Stimulated activated memory B cell treated with anti-CD40 and anti-IgM and Interleukin-4, amounts not matched to agents 10 μg/mL and 1 μg/mL and 100 μg/mL, for 72 hours (primary cell): ENCODE measurements at regions not wholly inside any gene's neighbourhood (a gene's known extent, or its start where the extent isn't known, plus 50 kb on each side); places are given as distances from the start of the nearest gene placed in this dataset.
A peak's percentile ranks its signal among the peaks of the same experiment; 100 is the strongest.
"Not testable (repeated sequence)": the region's sequence is repeated elsewhere in the genome, so short reads cannot be mapped to it uniquely, and the experiment has no call there.

Experiments
- ATAC-seq: fragments of 150-1000 bp; cut with Tn5 transposase; 2 replicates; pipeline ENCODE4 v1.10.0; 2021
- H3K27ac Mint-ChIP-seq: one replicate; pipeline ENCODE4 v1.8.0; 2022; ENCODE audit warnings: mild to moderate bottlenecking, mixed read lengths
- H3K27me3 Mint-ChIP-seq: one replicate; pipeline ENCODE4 v1.8.0; 2022; ENCODE audit warnings: mixed read lengths
- H3K36me3 Mint-ChIP-seq: one replicate; pipeline ENCODE4 v1.8.0; 2022; ENCODE audit warnings: mixed read lengths
- H3K4me1 Mint-ChIP-seq: one replicate; pipeline ENCODE4 v1.8.0; 2022; ENCODE audit warnings: mixed read lengths
- H3K4me3 Mint-ChIP-seq: one replicate; pipeline ENCODE4 v1.8.0; 2022; ENCODE audit warnings: mild to moderate bottlenecking, moderate library complexity, mixed read lengths
- H3K9me3 Mint-ChIP-seq: one replicate; pipeline ENCODE4 v1.8.0; 2022; ENCODE audit warnings: mixed read lengths

DNA sequence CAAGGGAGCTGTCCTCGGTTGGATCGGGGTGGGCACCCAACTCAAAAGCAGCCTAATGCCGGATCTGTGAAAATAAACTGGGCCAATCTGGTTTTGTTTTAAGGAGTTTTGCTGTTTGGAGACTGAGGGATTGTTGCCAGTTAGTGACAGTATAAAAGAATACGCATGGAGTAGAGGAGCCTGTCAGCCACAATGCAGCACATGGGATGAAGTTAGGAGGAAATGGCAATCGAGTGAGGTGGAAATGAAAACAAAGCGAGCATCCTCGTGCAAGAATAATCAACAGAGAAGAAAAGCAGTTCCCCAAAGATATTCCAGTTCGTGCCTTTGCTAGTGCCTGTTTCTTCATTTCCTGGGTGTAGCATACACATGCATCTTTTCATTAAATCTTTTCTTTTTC, 108.4 kb upstream of the RORA start:
- ATAC-seq = no peak
- H3K4me1 Mint-ChIP-seq = no peaks in the 10 kb centered on the region
- no peak overlapping the region for H3K4me3 Mint-ChIP-seq
- H3K27me3 Mint-ChIP-seq = peaks cover 10% of the 10 kb centered on the region
- no peak overlapping the region for H3K27ac Mint-ChIP-seq
- no peaks in the 10 kb centered on the region for H3K36me3 Mint-ChIP-seq
- H3K9me3 Mint-ChIP-seq = peaks cover 7% of the 10 kb centered on the region

DNA sequence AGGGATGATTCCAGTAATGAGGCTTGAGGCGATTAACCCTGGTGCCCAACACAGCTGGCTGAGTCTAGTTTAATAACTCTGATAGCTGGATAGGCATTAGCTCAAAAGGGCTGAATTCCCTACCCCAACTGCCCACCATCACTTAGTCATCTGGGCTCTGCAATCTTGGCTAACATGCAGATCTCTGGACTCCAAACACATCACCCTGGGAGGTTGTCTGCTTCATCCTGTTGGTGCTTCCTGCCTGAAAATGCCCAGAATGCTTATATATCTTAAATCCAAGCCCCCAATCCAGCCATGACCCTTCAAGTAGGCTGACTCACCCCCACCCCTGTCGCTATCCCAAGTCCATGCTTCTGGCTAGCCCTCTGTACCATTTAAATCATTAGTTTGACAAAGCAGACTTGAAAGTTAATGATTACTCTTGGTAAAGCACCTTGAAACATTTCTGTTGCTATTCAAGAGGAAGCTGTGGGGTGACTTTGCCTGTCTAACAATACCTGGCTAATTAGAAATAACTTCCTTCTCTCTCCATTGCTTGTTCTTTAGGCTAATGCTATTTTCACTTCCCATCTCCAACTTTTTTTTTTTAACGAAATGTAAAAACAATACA, 107.0 kb upstream of the RORA start:
- H3K4me1 Mint-ChIP-seq = no peaks in the 10 kb centered on the region
- ATAC-seq = no peak
- H3K27me3 Mint-ChIP-seq = peaks cover 24% of the 10 kb centered on the region
- peaks cover 3% of the 10 kb centered on the region for H3K9me3 Mint-ChIP-seq
- no peaks in the 10 kb centered on the region for H3K36me3 Mint-ChIP-seq
- H3K4me3 Mint-ChIP-seq = no peak overlapping the region
- H3K27ac Mint-ChIP-seq = no peak overlapping the region

DNA sequence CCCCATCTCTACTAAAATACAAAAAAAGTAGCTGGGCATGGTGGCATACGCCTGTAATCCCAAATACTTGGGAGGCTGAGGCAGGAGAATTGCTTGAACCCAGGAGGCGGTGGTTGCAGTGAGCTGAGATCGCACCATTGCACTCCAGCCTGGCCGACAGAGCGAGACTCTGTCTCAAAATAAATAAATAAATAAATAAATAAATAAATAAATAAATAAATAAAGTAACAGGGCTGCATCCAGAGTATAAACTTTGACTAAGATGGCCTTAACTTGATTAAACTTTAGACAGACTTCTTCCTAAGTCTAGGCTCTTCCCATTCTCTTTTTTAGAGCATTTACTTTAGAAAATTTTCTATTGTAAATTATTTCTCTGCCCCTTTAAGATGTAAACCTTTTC, 105.6 kb upstream of the RORA start:
- not testable (repeated sequence) for H3K9me3 Mint-ChIP-seq, H3K4me3 Mint-ChIP-seq, H3K27ac Mint-ChIP-seq, ATAC-seq, H3K4me1 Mint-ChIP-seq, H3K36me3 Mint-ChIP-seq
- H3K27me3 Mint-ChIP-seq = peaks cover 26% of the 10 kb centered on the region

DNA sequence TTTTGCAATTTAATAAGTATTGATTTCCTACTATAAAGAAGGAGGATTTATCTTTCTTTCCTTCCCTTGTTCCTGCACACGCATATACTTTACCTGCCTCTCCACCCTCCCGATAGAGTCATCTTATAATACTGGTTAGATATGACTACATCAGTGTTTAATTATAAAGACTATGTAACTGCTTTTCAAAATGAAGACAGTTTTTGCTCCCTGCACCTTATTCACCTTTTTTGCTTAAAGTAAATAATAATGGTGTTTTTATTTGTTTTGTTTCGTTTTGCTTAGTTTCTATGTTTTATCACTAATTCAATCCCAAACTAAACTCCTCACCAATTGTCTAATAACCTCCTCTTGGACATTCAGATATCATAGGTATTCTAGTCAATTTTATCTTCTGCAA, 101.9 kb upstream of the RORA start:
- ATAC-seq = no peak
- Mint-ChIP-seq H3K36me3 (no peaks in the 10 kb centered on the region), H3K27me3 (peaks cover 17% of the 10 kb centered on the region), H3K4me3 (no peak overlapping the region), H3K4me1 (no peaks in the 10 kb centered on the region), H3K27ac (no peak overlapping the region), H3K9me3 (peaks cover 3% of the 10 kb centered on the region)

DNA sequence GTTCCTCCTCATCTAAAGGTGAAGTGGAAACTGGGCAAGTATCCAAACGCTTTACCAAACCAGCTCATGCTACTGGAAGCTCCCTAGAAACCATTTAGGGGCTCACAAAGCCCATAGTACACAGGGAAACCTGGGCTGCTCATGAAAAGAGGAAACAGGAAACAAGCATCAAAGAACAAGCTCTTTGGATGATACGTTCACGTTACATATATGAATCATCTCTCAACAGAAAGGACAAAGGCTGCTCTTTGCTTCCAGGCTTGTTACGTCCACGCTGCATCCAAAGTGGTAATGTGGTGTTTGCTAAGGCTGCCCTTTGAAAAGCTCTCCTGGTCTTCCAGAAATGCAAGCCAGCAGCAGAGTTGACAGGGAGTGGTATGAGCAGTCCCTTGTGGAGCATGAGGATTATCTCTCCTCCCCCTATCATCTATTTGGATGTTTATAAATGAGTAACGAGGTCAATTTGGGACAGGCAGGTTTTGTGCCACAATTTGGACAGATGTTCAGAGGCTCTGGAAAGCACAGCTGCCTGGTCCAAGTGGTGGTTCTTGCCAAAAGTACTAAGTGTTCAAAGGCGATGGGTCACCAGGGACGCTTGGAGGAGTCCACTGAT, 98.0 kb upstream of the RORA start:
- peaks cover 12% of the 10 kb centered on the region for H3K27me3 Mint-ChIP-seq
- H3K4me3 Mint-ChIP-seq = no peak overlapping the region
- peak; percentile 38 for ATAC-seq

DNA sequence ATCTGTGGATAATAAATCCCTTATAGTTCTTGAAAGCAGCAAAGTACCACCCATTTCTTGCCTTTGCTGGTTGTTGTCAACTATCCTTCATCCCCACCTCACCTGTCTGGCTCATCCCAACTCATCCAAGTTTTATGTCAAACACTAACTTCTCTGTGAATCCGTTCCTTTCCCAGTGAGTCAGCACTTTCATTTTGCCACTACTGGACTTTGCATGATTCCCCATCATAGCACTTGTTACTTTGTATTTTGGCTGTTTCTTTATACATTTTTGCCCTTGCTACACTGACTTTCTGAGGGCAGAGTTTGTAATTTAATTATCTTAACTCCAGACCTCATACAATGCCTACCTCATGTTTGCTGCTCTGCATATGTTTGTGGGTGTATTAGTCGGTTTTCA, 90.8 kb upstream of the RORA start:
- no peak for ATAC-seq
- Mint-ChIP-seq H3K27me3 (no peaks in the 10 kb centered on the region), H3K4me3 (no peak overlapping the region), H3K27ac (no peak overlapping the region), H3K9me3 (peaks cover 6% of the 10 kb centered on the region), H3K36me3 (no peaks in the 10 kb centered on the region), H3K4me1 (no peaks in the 10 kb centered on the region)

More for the DNA sequence above, 98.0 kb upstream of the RORA start:
- Mint-ChIP-seq H3K27ac (no peak overlapping the region), H3K9me3 (no peaks in the 10 kb centered on the region), H3K36me3 (no peaks in the 10 kb centered on the region), H3K4me1 (no peaks in the 10 kb centered on the region)

DNA sequence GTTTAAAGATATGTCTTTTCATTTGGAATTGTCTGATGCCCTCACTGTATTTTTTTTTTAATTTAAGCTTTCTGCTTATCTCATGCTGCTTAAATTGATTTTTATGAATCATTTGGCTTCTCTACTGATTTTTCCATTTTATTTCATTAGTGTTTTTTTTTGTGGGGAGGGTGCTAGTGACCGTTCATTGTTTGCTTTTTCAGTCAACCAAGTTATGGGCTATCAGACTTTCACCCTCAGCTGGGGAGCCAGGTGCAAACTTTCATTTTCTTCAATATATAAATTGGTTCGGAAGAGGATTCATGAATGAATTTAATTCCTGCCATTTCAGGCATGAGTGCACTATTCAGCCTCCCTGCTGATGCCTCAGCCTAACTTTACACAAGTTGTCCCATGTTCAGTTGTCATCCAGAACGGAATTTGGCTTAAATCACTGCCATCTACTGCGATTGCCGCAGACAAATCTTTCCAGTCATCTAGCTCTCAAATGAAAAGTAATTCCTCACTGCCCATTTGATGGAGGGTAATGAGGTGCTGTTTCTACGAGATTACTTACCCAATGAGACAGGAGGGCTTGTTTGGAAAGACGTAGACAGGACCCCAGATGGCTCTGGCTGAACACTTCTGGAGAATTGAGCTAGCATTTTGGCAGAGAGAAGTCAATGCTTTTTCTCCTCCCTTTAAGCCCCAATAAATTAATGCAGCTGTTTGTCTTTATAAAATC, 89.9 kb upstream of the RORA start:
- no peak overlapping the region for H3K4me3 Mint-ChIP-seq
- ATAC-seq = no peak
- no peaks in the 10 kb centered on the region for H3K4me1 Mint-ChIP-seq
- H3K27me3 Mint-ChIP-seq = no peaks in the 10 kb centered on the region
- no peak overlapping the region for H3K27ac Mint-ChIP-seq
- peaks cover 6% of the 10 kb centered on the region for H3K9me3 Mint-ChIP-seq
- H3K36me3 Mint-ChIP-seq = no peaks in the 10 kb centered on the region

DNA sequence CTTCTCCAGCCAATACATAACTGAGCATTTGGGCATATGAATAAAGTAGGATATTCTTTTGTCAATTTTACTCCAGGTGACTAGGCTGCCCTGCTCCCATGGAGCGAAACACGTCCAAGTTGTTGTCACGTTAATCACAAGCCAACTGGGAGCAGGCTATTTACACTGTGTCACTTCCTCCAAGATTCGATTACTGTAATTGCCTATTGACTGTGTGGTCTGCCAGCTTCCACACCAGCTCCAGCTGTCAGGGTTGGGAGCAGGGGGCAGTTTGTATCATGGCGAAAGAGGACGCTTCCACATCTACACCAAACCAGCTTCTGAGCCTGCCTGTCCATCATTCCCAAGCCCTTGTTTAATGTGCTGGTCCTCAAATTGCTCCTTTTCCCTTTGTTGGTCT, 89.2 kb upstream of the RORA start:
- no peak overlapping the region for H3K27ac Mint-ChIP-seq
- no peak for ATAC-seq
- H3K4me1 Mint-ChIP-seq = no peaks in the 10 kb centered on the region
- no peaks in the 10 kb centered on the region for H3K36me3 Mint-ChIP-seq
- peaks cover 6% of the 10 kb centered on the region for H3K9me3 Mint-ChIP-seq
- H3K4me3 Mint-ChIP-seq = no peak overlapping the region
- H3K27me3 Mint-ChIP-seq = no peaks in the 10 kb centered on the region

DNA sequence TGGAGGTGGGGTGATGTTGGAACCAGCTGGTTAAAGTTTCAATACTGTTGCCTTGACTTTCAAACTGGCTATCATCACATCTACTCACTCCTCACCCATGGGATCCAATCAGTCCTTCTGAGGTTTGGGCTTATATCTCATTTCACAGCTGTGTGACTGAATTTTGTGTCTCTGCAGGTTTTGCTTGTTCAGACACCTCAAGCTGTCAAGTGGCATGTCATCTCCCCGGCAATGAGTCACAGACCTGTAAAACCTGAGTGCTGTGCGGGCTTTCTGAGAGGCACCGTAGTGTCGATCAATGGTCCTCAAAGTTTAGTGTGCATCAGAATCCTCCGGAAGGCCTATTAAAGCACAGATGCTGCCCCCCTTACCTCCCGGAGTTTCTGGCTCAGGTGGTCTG, 86.4 kb upstream of the RORA start:
- Mint-ChIP-seq H3K36me3 (no peaks in the 10 kb centered on the region), H3K4me1 (no peaks in the 10 kb centered on the region), H3K27me3 (no peaks in the 10 kb centered on the region), H3K9me3 (peaks cover 6% of the 10 kb centered on the region), H3K4me3 (no peak overlapping the region), H3K27ac (no peak overlapping the region)
- ATAC-seq = no peak

DNA sequence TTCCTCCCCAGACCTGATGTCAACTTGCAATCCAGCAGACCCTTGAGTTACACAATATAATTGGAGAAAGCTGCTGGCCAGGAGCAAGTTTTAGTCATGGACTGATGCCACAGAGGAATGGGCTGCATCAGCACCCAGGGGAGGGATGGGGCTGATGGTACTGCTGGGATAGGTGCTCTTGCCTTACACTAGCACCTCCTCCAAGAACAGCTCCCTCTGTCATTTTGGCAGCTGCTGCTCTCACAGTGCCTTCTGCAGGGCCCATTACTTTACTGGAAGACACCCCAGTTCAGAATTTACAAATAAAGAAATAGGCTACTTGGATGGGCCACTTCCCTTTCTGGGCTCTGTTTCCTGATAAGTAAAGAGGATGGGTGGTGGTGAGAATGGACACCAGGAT, 85.3 kb upstream of the RORA start:
- no peak overlapping the region for H3K4me3 Mint-ChIP-seq
- H3K4me1 Mint-ChIP-seq = no peaks in the 10 kb centered on the region
- H3K27ac Mint-ChIP-seq = no peak overlapping the region
- no peaks in the 10 kb centered on the region for H3K36me3 Mint-ChIP-seq
- H3K27me3 Mint-ChIP-seq = no peaks in the 10 kb centered on the region
- H3K9me3 Mint-ChIP-seq = no peaks in the 10 kb centered on the region
- ATAC-seq = no peak

DNA sequence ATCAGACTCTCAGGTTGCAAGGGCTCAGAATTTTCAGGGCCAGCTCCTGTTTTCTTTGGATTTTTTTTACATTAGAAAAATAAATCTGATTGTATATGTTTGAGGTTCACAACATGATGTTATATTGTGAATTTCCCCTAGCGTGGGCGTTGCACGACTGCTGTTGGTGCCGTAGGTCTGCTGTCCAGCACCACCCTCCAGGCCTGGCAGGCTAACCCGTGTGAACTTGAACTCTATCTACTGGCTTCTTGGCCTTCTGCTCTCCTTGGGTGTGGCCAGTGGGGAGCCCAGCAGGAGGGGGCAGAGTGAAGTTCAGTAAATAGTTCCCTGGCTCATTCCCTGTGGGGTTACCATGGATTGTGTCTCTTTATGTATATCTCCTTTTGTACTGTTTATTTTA, 80.5 kb upstream of the RORA start:
- Mint-ChIP-seq H3K9me3 (no peaks in the 10 kb centered on the region), H3K4me1 (no peaks in the 10 kb centered on the region), H3K4me3 (no peak overlapping the region), H3K36me3 (no peaks in the 10 kb centered on the region), H3K27me3 (no peaks in the 10 kb centered on the region), H3K27ac (no peak overlapping the region)
- ATAC-seq = no peak

DNA sequence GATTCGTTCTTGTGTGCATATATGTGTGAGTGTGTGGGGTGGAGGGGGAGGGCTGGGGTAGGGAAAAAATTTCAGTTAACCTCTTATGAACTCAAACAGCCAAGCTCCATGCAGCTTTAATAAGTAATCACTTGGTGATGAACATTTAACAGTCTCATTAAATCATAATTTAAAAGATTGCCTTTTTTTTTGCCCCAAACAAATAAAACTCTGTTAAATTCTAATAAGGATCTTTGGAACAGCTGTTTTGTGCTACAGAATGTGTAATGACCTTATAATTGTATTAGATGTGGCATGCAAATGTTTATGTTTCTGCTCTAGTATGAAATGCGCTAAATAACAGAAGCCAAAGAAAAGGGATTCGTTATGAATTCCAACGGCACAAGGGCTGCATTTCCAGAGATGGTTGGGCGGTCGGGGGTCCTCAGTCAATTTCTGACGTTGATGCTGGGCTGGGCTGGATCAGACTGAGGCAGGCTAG, 80.0 kb upstream of the RORA start:
- Mint-ChIP-seq H3K36me3 (no peaks in the 10 kb centered on the region), H3K9me3 (no peaks in the 10 kb centered on the region), H3K27ac (no peak overlapping the region), H3K4me1 (no peaks in the 10 kb centered on the region), H3K27me3 (no peaks in the 10 kb centered on the region), H3K4me3 (no peak overlapping the region)
- ATAC-seq = no peak

DNA sequence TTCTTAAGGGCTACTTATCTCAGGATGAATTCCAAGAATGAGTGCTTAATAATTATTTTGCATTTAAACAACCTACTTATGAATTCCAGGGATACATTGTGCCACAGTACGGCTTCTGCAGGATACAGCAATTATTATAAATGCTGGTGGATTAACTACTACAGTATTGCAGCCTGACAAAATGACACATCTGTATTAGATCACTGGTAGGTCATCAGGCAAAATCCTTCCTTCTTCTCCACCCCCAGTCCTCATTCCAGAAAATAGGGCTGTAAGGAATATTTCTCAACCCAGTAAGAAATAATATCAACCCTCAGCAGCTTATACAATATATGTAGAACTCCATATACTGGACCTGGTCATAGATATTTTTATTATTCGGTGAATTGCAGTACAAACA, 79.3 kb upstream of the RORA start:
- Mint-ChIP-seq H3K4me1 (no peaks in the 10 kb centered on the region), H3K27ac (no peak overlapping the region), H3K36me3 (no peaks in the 10 kb centered on the region), H3K4me3 (no peak overlapping the region), H3K9me3 (no peaks in the 10 kb centered on the region), H3K27me3 (no peaks in the 10 kb centered on the region)
- no peak for ATAC-seq

DNA sequence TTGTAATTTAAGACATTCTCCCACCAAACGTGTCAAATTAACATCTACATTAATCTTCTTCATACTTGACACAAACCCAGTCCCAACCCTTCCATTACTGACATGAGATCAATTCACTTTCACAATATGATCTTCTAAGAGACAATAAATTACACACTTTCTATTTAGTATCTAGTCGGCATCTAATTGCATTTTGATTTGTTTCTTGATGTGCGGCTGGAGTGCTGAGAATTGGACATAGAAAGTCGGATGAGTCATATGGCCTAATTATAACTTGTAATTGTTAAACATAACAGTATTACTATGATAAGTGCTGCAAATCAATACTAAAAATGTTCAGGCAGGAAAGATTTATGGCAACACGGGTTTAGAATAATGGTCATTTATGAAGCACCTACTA, 78.4 kb upstream of the RORA start:
- Mint-ChIP-seq H3K27ac (no peak overlapping the region), H3K4me3 (no peak overlapping the region)
- ATAC-seq = no peak

DNA sequence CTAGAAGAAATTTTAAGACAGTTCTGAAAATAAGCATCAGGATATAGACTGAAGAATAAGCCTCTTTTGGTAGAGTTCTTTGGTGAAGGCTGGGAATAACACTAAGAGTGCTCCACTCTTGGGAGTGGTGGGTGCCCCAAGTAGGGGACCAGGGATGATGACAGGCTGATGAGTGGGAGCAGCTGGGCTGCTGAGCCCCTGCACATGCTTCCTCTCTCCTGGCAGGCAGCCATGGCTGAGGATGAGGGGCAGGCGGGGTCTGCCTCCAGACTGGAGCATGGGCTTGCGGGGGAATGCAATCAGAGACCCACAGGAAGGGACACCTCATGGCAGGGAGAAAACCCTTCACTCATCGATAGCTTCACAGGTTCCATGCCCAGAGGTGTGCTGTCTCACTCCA, 72.6 kb upstream of the RORA start:
- H3K27ac Mint-ChIP-seq = no peak overlapping the region
- no peaks in the 10 kb centered on the region for H3K36me3 Mint-ChIP-seq
- no peaks in the 10 kb centered on the region for H3K27me3 Mint-ChIP-seq
- no peaks in the 10 kb centered on the region for H3K9me3 Mint-ChIP-seq
- H3K4me3 Mint-ChIP-seq = no peak overlapping the region
- no peaks in the 10 kb centered on the region for H3K4me1 Mint-ChIP-seq
- no peak for ATAC-seq

More for the DNA sequence above, 78.4 kb upstream of the RORA start:
- H3K4me1 Mint-ChIP-seq = no peaks in the 10 kb centered on the region
- no peaks in the 10 kb centered on the region for H3K36me3 Mint-ChIP-seq
- no peaks in the 10 kb centered on the region for H3K27me3 Mint-ChIP-seq
- H3K9me3 Mint-ChIP-seq = no peaks in the 10 kb centered on the region
